ENCODE measurements at regions not wholly inside any gene's neighbourhood (a gene's known extent, or its start where the extent isn't known, plus 50 kb on each side); places are given as distances from the start of the nearest gene placed in this dataset.
"Not testable (repeated sequence)": the region's sequence is repeated elsewhere in the genome, so short reads cannot be mapped to it uniquely, and the experiment has no call there.

GRCh38 chr2:65582364-65582763 is 150.0 kb upstream of the SPRED2 start:
- no peak overlapping the region for H3K27ac Mint-ChIP-seq

DNA sequence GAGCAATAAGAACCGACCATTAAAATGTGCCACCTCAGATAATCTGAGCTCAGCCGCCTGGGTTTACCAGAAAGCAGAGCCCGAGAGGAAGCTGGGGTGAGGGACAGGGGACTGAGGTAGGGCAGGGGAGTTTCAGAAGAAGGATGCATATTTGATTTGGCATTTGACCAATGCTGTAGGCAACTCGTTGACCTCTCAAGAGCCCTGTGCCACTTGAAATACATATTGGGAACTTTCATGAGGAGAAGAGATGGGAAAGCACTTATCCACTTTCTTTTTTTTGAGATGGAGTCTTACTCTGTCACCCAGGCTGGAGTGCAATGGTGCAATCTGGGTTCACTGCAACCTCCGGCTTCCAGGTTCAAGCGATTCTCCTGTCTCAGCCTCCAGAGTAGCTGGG is 148.4 kb upstream of the SPRED2 start:
- H3K36me3 Mint-ChIP-seq, result no peaks in the 10 kb centered on the region
- no peaks in the 10 kb centered on the region for H3K4me1 Mint-ChIP-seq
- H3K4me3 Mint-ChIP-seq, result no peak overlapping the region
- no peaks in the 10 kb centered on the region for H3K9me3 Mint-ChIP-seq
- peaks cover 5% of the 10 kb centered on the region for H3K27me3 Mint-ChIP-seq
- no peak overlapping the region for H3K27ac Mint-ChIP-seq

More at GRCh38 chr2:65582364-65582763, 150.0 kb upstream of the SPRED2 start:
- peaks cover 2% of the 10 kb centered on the region for H3K27me3 Mint-ChIP-seq
- no peak overlapping the region for H3K4me3 Mint-ChIP-seq
- H3K4me1 Mint-ChIP-seq, result no peaks in the 10 kb centered on the region
- H3K9me3 Mint-ChIP-seq, result no peaks in the 10 kb centered on the region
- no peaks in the 10 kb centered on the region for H3K36me3 Mint-ChIP-seq

DNA sequence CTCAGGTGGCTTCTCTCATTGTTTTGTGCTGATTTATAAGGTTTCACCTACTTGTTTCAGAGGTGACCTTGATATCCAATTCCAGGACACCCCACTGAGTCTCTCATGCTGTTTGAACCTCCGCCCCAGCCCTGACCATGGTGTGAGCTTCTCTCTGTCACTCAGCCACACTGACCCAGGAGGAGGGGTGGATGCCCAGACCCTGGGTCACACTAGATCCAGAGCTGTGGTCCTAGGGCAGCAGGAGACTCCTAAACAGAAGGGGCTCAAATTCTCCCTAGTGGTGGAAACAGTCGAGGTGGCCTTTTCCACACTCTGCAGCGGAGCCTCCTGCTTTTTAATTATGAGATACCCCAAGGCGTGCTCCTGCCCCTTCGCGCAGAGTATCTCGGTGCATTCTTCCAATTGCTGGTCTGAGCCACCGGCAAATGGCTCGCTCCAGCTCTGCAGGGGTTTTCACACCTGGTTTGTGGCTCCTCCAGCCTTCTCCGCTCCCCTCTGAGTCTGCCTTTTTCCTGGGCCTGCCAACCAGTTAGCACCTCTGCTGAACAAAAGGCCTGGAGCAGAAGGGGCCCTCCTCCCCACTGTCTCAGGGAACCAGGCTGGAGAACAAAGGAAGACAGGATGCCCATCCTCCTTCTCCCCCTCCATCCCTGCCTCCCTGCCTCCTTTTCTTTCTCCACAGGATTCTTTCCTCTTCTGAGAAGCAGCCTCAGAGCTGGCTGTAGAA is 147.3 kb upstream of the SPRED2 start:
- Mint-ChIP-seq H3K4me3 (no peak overlapping the region), H3K9me3 (no peaks in the 10 kb centered on the region), H3K27ac (no peak overlapping the region), H3K27me3 (peaks cover 5% of the 10 kb centered on the region), H3K4me1 (no peaks in the 10 kb centered on the region), H3K36me3 (no peaks in the 10 kb centered on the region)

DNA sequence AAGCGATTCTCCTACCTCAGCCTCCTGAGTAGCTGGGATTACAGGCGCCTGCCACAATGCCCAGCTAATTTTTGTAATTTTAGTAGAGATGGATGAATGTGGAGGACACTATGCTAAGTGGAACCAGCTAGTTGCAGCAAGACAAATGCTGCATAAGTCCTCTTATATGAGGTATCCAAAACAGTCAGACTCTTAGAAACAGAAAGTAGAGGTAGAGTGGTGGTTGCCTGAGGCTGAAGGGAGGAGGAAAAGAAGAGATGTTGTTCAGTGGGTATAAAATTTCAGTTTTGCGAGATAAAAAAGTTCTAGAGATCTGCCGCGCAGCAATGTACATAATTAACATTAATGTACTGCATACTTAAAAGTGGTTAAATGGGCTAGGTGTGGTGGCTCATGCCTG is 145.3 kb upstream of the SPRED2 start:
- Mint-ChIP-seq H3K4me1 (peaks cover 4% of the 10 kb centered on the region), H3K27ac (no peak overlapping the region), H3K9me3 (no peaks in the 10 kb centered on the region), H3K36me3 (no peaks in the 10 kb centered on the region), H3K27me3 (peaks cover 5% of the 10 kb centered on the region), H3K4me3 (no peak overlapping the region)

DNA sequence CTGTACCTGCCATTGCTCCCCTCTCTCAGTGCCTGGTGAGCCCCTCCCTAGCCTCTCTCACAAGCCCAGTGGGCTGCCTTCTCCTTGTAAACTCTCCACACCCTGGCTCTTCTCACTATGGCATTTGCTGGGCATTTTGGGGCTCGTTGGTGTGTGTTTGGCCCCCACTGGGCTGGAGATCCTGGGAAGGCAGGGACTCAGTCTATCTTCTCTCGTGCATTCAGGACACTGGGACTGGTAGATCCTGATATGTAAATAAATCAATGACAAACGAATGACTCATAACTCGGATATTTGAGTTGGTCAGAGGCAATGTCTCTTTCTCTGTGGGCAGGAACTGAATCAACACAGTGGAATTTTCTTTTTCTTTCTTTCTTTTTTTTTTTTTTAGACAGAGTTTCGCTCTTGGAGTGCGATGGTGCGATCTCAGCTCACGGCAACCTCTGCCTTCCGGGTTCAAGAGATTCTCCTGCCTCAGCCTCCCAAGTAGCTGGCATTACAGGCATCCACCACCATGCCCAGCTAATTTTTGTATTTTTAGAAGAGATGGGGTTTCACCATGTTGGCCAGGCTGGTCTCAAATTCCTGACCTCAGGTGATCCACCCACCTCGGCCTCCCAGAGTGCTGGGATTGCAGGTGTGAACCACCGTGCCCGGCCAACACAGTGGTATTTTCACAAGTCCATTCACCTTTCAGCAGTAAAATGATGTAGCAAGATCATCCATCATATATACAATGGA is 144.6 kb upstream of the SPRED2 start:
- Mint-ChIP-seq H3K4me1 (peaks cover 4% of the 10 kb centered on the region), H3K27me3 (peaks cover 5% of the 10 kb centered on the region), H3K9me3 (no peaks in the 10 kb centered on the region), H3K36me3 (no peaks in the 10 kb centered on the region), H3K4me3 (no peak overlapping the region), H3K27ac (no peak overlapping the region)

DNA sequence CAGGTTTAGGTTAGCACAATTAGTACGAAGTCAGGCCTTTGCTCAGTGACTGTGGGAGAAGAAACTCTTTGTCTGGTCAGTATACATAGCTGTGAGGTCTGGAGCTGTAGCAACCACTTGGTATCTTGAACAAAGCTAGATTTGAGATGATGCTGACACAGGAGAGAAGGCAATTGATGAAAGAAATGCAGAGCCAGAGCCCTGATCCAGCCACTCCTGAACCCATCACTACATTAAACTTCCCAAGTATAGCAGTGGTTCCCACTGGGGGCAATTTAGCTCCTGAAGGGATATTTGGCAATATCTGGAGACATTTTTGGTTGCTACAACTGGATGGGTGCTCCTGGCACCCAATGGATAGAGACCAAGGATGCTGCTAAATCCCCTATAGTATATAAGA is 143.9 kb upstream of the SPRED2 start:
- H3K27ac Mint-ChIP-seq, result no peak overlapping the region
- peaks cover 5% of the 10 kb centered on the region for H3K27me3 Mint-ChIP-seq
- H3K9me3 Mint-ChIP-seq, result no peaks in the 10 kb centered on the region
- H3K4me3 Mint-ChIP-seq, result no peak overlapping the region
- no peaks in the 10 kb centered on the region for H3K36me3 Mint-ChIP-seq
- H3K4me1 Mint-ChIP-seq, result peaks cover 4% of the 10 kb centered on the region

DNA sequence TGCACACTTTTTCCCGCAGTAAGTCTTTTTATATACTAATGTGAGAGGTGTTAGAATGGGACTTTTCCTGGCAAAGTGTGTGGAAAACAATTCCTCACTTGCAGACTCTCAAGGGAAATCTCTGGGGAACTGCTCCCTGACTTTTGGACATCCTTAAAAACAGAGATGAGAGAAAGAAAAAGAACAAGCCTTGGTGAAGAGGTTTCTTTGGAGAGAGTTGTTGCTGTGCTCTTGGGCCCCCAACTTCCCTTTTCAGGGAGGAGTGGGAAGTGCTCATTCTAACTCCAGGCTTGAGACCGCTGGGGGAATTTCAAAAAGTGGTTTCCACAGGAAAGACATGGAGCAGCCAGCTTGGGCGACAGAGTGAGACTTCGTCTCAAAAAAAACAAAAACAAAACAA is 142.6 kb upstream of the SPRED2 start:
- Mint-ChIP-seq H3K4me3 (no peak overlapping the region), H3K27ac (no peak overlapping the region), H3K9me3 (no peaks in the 10 kb centered on the region), H3K4me1 (peaks cover 4% of the 10 kb centered on the region), H3K27me3 (peaks cover 3% of the 10 kb centered on the region), H3K36me3 (no peaks in the 10 kb centered on the region)

GRCh38 chr2:65568656-65569440 is 136.4 kb upstream of the SPRED2 start:
- H3K27ac Mint-ChIP-seq, H3K27me3 Mint-ChIP-seq, H3K9me3 Mint-ChIP-seq, H3K36me3 Mint-ChIP-seq, H3K4me1 Mint-ChIP-seq, H3K4me3 Mint-ChIP-seq: not testable (repeated sequence)

DNA sequence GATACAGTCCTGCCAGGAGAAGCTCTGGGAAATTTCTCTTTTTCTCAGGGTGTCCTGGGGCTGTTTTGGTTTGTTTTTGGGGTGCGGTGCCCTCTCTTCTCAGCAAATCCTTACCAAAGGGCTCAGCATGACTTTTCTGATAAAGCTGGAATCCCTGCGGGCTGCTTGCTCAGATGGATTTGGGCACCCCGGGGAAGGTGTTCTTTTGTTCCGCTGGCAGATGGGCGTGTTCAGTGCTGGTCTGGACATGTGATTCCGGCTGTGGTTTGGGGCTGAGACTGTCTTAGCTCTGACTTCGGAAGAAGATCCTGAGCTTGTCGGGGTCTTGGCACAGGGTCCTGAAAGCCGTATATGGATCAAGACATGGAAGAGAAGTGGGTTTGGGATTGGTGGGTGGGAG is 134.2 kb upstream of the SPRED2 start:
- Mint-ChIP-seq H3K36me3 (no peaks in the 10 kb centered on the region), H3K9me3 (no peaks in the 10 kb centered on the region), H3K27ac (no peak overlapping the region), H3K4me1 (no peaks in the 10 kb centered on the region), H3K27me3 (peaks cover 3% of the 10 kb centered on the region), H3K4me3 (no peak overlapping the region)

DNA sequence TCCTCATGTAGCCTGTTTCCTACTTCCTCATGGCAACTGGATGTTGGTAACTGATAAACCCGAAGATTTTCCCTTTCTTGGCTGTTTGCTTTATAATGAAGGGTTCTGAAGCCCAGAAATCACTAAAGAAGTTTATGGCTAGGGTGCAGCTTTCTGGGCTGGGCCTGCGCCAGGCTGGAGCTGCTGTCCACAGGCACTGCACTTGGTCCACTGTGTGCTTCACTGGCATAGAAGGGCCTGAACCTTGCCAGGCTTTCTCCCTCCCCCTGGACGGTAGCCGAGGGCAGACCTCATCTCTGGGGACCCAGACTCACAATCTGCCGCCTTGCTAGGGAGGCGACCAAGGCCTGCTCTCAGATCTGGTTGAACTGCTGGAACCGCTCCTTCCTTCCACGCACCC is 133.3 kb upstream of the SPRED2 start:
- Mint-ChIP-seq H3K27me3 (peaks cover 3% of the 10 kb centered on the region), H3K9me3 (no peaks in the 10 kb centered on the region), H3K4me1 (no peaks in the 10 kb centered on the region), H3K36me3 (no peaks in the 10 kb centered on the region), H3K4me3 (no peak overlapping the region), H3K27ac (no peak overlapping the region)

- peak overlapping the region; percentile 38 for H3K27ac Mint-ChIP-seq
- H3K4me3 Mint-ChIP-seq, result no peak overlapping the region
Observed at GRCh38 chr2:65564299-65564698, 131.9 kb upstream of the SPRED2 start.

DNA sequence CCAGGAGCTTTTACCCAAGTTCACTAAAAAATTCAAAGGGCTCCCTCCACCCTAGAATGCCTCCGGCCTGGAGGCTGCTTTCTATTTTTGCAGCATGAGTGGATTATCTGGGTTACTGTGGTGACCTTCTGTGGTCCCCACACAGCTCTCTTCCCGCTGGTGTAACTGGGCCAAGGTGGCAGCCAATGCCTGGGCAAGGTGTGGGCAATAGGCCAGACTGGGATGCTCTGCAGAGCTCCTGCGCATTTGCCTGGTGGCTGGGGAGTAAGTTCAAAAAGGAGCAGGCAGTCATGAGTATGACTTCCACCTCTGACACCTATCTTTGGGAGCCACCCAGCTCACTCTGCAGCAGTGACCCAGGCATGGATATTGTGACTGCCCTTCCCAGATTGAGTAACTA is 130.5 kb upstream of the SPRED2 start:
- Mint-ChIP-seq H3K4me3 (no peak overlapping the region), H3K27me3 (peaks cover 1% of the 10 kb centered on the region), H3K4me1 (no peaks in the 10 kb centered on the region), H3K9me3 (no peaks in the 10 kb centered on the region), H3K27ac (no peak overlapping the region), H3K36me3 (no peaks in the 10 kb centered on the region)

More at GRCh38 chr2:65564299-65564698, 131.9 kb upstream of the SPRED2 start:
- H3K36me3 Mint-ChIP-seq, result no peaks in the 10 kb centered on the region
- H3K9me3 Mint-ChIP-seq, result no peaks in the 10 kb centered on the region
- peaks cover 3% of the 10 kb centered on the region for H3K27me3 Mint-ChIP-seq
- H3K4me1 Mint-ChIP-seq, result no peaks in the 10 kb centered on the region

- H3K4me1 Mint-ChIP-seq, result no peaks in the 10 kb centered on the region
- no peaks in the 10 kb centered on the region for H3K36me3 Mint-ChIP-seq
- H3K9me3 Mint-ChIP-seq, result no peaks in the 10 kb centered on the region
- peak overlapping the region; percentile 25 for H3K27ac Mint-ChIP-seq
- H3K4me3 Mint-ChIP-seq, result no peak overlapping the region
- no peaks in the 10 kb centered on the region for H3K27me3 Mint-ChIP-seq
Observed at GRCh38 chr2:65558743-65559142, 126.3 kb upstream of the SPRED2 start.

GRCh38 chr2:65557616-65558573 is 125.5 kb upstream of the SPRED2 start:
- H3K9me3 Mint-ChIP-seq, result no peaks in the 10 kb centered on the region
- no peak overlapping the region for H3K4me3 Mint-ChIP-seq
- H3K27me3 Mint-ChIP-seq, result no peaks in the 10 kb centered on the region
- H3K36me3 Mint-ChIP-seq, result no peaks in the 10 kb centered on the region
- peaks cover 5% of the 10 kb centered on the region for H3K4me1 Mint-ChIP-seq
- no peak overlapping the region for H3K27ac Mint-ChIP-seq
